Uterus (tissue), 2 donors: ENCODE measurements at regions not wholly inside any gene's neighbourhood (a gene's known extent, or its start where the extent isn't known, plus 50 kb on each side); places are given as distances from the start of the nearest gene placed in this dataset.

Experiments used
- CTCF ChIP-seq, 4 experiments: fragments of 200-600 bp in 2 of 4; fragments of 450-650 bp in 2 of 4; sonication (generic) in 2 of 4; IDR thresholded peaks; one replicate each; pipeline ENCODE4 v1.5.1; 2016 to 2019; ENCODE audit warnings: antibody characterized with exemption in 4 of 4, mild to moderate bottlenecking in 2 of 4, moderate library complexity in 1 of 4
- POLR2A ChIP-seq, 2 donors: fragments of 450-650 bp; IDR thresholded peaks; one replicate each; pipeline ENCODE4 v1.6.1; 2016; ENCODE audit warnings: antibody characterized with exemption in 2 of 2, mild to moderate bottlenecking in 1 of 2, moderate library complexity in 1 of 2

DNA sequence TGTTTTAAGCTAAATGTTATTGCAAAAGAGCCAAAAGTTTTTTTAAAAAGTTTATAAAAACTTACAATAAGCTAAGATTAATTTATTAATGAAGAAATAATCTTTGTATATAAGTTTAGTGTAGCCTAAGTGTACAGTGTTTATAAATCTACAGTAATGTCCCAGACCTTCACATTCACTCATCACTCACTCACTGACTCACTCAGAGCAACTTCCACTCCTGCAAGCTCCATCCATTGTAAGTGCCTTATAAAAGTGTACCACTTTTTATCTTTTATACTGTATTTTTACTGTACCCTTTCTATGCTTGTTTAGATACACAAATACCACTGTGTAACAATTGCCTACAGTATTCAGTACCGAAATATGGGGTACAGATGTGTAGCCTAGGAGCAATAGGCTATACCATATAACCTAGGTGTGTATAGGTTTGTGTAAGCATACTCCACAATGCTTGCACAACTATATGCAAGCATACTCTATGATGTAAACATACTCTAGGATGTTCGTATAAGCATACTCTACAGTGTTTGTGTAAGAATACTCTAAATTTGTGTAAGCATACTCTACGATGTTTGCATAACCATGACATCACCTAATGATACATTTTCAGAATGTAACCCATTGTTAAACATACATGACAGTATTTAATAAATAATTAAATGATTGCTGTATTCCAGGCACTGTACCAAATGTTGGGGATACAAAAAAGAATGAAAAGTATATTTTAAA lies 953.0 kb downstream of the KCNA4 start:
- no peak for TF ChIP-seq CTCF (IDR thresholded peaks at IDR 0.05)
- no peak for TF ChIP-seq POLR2A (IDR thresholded peaks at IDR 0.05)
